CD14-positive monocyte (primary cell): ENCODE measurements at regions not wholly inside any gene's neighbourhood (a gene's known extent, or its start where the extent isn't known, plus 50 kb on each side); places are given as distances from the start of the nearest gene placed in this dataset.

Experiments used
- DNase-seq, 3 donors: peaks; one replicate each; pipeline ENCODE4 v3.0.0-alpha.2; 2011 to 2022
- H2AFZ ChIP-seq: 2 replicates; pipeline ENCODE4 v1.6.0; 2012; ENCODE audit warnings: mild to moderate bottlenecking, low read depth, low read length, inconsistent platforms; ENCODE audit not compliant: insufficient read depth, poor library complexity, severe bottlenecking
- H3K27ac ChIP-seq, 2 donors: 1 replicate in 1 of 2; 2 replicates in 1 of 2; pipeline ENCODE4 v1.5.1; 2012 to 2013; ENCODE audit warnings: low read length in 2 of 2, control low read depth in 1 of 2, inconsistent platforms in 1 of 2, low read depth in 1 of 2, mild to moderate bottlenecking in 1 of 2
- H3K27me3 ChIP-seq, 2 donors: one replicate each; pipeline versions ENCODE4 v1.6.0 to v1.6.1; 2011 to 2013; ENCODE audit warnings: low read length in 2 of 2; ENCODE audit not compliant: control insufficient read depth in 2 of 2, insufficient read depth in 2 of 2
- H3K36me3 ChIP-seq, 2 donors: replicated peaks in 1 of 2; 1 replicate in 1 of 2; 2 replicates in 1 of 2; pipeline versions ENCODE4 v1.5.1 to v1.6.1; 2012 to 2013; ENCODE audit warnings: low read length in 2 of 2, control low read depth in 1 of 2, inconsistent platforms in 1 of 2, mild to moderate bottlenecking in 1 of 2; ENCODE audit not compliant: insufficient read depth in 2 of 2, control insufficient read depth in 1 of 2
- H3K4me1 ChIP-seq, 2 donors: 1 replicate in 1 of 2; 2 replicates in 1 of 2; pipeline versions ENCODE4 v1.5.1 to v1.6.1; 2012 to 2013; ENCODE audit warnings: low read length in 2 of 2, control low read depth in 1 of 2, inconsistent platforms in 1 of 2, mild to moderate bottlenecking in 1 of 2, moderate library complexity in 1 of 2; ENCODE audit not compliant: insufficient read depth in 2 of 2, control insufficient read depth in 1 of 2
- H3K4me2 ChIP-seq: replicated peaks from 2 replicates; pipeline ENCODE3; 2012; ENCODE audit warnings: low read length, moderate library complexity, mild to moderate bottlenecking; ENCODE audit not compliant: poor library complexity, severe bottlenecking; ENCODE audit errors: extremely low read depth
- H3K4me3 ChIP-seq, 3 experiments: fragments of 200-600 bp in 1 of 3; sonication (generic) in 1 of 3; replicated peaks in 1 of 3; 1 replicate in 2 of 3; 2 replicates in 1 of 3; pipeline ENCODE4 v1.5.1; 2011 to 2013; ENCODE audit warnings: low read length in 3 of 3, mild to moderate bottlenecking in 3 of 3, control low read depth in 2 of 3, low read depth in 2 of 3, inconsistent platforms in 1 of 3, moderate library complexity in 1 of 3
- H3K79me2 ChIP-seq: 2 replicates; pipeline ENCODE4 v1.6.0; 2012; ENCODE audit warnings: mild to moderate bottlenecking, control low read depth, inconsistent platforms, low read length, moderate library complexity; ENCODE audit not compliant: insufficient read depth
- H3K9ac ChIP-seq: 2 replicates; pipeline ENCODE4 v1.6.0; 2017; ENCODE audit warnings: low read length, mild to moderate bottlenecking; ENCODE audit not compliant: insufficient read depth, poor library complexity, severe bottlenecking
- H3K9me3 ChIP-seq, 2 donors: replicated peaks in 1 of 2; 1 replicate in 1 of 2; 2 replicates in 1 of 2; pipeline versions ENCODE4 v1.5.1 to v1.6.1; 2012 to 2013; ENCODE audit warnings: low read length in 2 of 2, control low read depth in 1 of 2; ENCODE audit not compliant: control insufficient read depth in 1 of 2, insufficient read depth in 1 of 2
- H4K20me1 ChIP-seq: 2 replicates; pipeline ENCODE4 v1.6.0; 2012; ENCODE audit warnings: mild to moderate bottlenecking, low read length, control low read depth, moderate library complexity; ENCODE audit not compliant: insufficient read depth
- H3K27ac Mint-ChIP-seq, 7 donors: one replicate each; pipeline ENCODE4 v1.8.0; 2020; ENCODE audit warnings: mild to moderate bottlenecking in 7 of 7, mixed read lengths in 7 of 7, moderate library complexity in 6 of 7, inconsistent platforms in 2 of 7
- H3K27me3 Mint-ChIP-seq, 3 donors: one replicate each; pipeline ENCODE4 v1.8.0; 2021 to 2022; ENCODE audit warnings: low read depth in 3 of 3, mild to moderate bottlenecking in 3 of 3, mixed read lengths in 3 of 3, moderate library complexity in 3 of 3, inconsistent platforms in 1 of 3
- H3K36me3 Mint-ChIP-seq, 2 donors: one replicate each; pipeline ENCODE4 v1.8.0; 2020; ENCODE audit warnings: mixed read lengths in 2 of 2, inconsistent platforms in 1 of 2, mild to moderate bottlenecking in 1 of 2
- H3K4me1 Mint-ChIP-seq: one replicate; pipeline ENCODE4 v1.8.0; 2020; ENCODE audit warnings: mild to moderate bottlenecking, mixed read lengths
- H3K4me3 Mint-ChIP-seq, 2 donors: one replicate each; pipeline ENCODE4 v1.8.0; 2020; ENCODE audit warnings: mild to moderate bottlenecking in 2 of 2, mixed read lengths in 2 of 2, moderate library complexity in 1 of 2
- H3K9me3 Mint-ChIP-seq, 7 donors: one replicate each; pipeline ENCODE4 v1.8.0; 2020 to 2022; ENCODE audit warnings: mixed read lengths in 7 of 7, mild to moderate bottlenecking in 6 of 7, moderate library complexity in 6 of 7, inconsistent platforms in 2 of 7
- CTCF ChIP-seq: fragments of 200-600 bp; IDR thresholded peaks from one replicate; pipeline ENCODE4 v1.8.0; 2022; ENCODE audit warnings: antibody characterized with exemption, mild to moderate bottlenecking
- whole genome bisulfite sequencing: methylation state at CpG from one replicate; pipeline ENCODE4 v1.1.5; 2013; ENCODE audit warnings: missing lambda C conversion rate; ENCODE audit not compliant: insufficient coverage; 5-methylcytosine and 5-hydroxymethylcytosine counted together
- intact Hi-C, 2 donors: fragments of 100-400 bp; cut with micrococcal nuclease; formaldehyde crosslinking; loops; one replicate each; pipeline versions ENCODE4 v1.15.0 to v1.15.1; 2023

- intact Hi-C loops: no loop called here
These were observed 550.9 kb downstream of the ADCYAP1 start for GRCh38 chr18:1455605-1456004.

DNA sequence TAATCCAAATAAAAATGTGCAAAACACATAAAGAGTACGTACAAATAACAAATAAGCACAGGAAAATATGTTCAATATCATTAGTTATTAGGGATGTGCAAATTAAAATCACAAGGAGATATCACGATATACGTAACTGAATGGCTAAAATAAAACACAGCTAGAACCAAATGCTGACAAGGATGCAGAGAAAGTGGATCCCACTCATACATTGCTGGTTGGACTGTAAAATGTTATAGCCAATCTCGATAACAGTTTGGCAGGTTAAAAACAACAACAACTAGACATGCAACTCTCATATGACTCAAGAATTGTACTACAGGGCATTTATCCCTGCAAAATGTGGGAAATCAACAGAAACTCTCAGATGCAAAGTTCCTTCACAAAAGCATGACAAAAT is 553.9 kb downstream of the ADCYAP1 start:
- no peaks in the 10 kb centered on the region for H3K79me2 ChIP-seq
- H2AFZ ChIP-seq: no peak overlapping the region
- H3K36me3 ChIP-seq: no peaks in the 10 kb centered on the region
- H3K4me2 ChIP-seq: no peak overlapping the region
- no peaks in the 10 kb centered on the region for H4K20me1 ChIP-seq
- no peaks in the 10 kb centered on the region for H3K27me3 Mint-ChIP-seq
- DNase-seq: no peak
- peaks cover 0 to 6% (median 3%) of the 10 kb centered on the region in 7 donors for H3K9me3 Mint-ChIP-seq
- no peaks in the 10 kb centered on the region for H3K27me3 ChIP-seq
- H3K27ac ChIP-seq: no peak overlapping the region
- H3K4me3 ChIP-seq: no peak overlapping the region
- no peak for TF ChIP-seq CTCF
- H3K4me1 Mint-ChIP-seq: no peaks in the 10 kb centered on the region
- no peaks in the 10 kb centered on the region for H3K9me3 ChIP-seq
- no peak overlapping the region for H3K27ac Mint-ChIP-seq
- H3K4me3 Mint-ChIP-seq: no peak overlapping the region
- WGBS: 92% methylated on average over 2 of the region's 4 CpGs
- intact Hi-C loops: no loop called here
- no peaks in the 10 kb centered on the region for H3K4me1 ChIP-seq
- H3K9ac ChIP-seq: no peak overlapping the region
- H3K36me3 Mint-ChIP-seq: no peaks in the 10 kb centered on the region

More at GRCh38 chr18:1455605-1456004, 550.9 kb downstream of the ADCYAP1 start:
- Histone ChIP-seq H3K4me2 (no peak overlapping the region), H3K9ac (no peak overlapping the region), H3K4me1 (no peaks in the 10 kb centered on the region), H3K36me3 (no peaks in the 10 kb centered on the region), H3K79me2 (no peaks in the 10 kb centered on the region), H3K4me3 (no peak overlapping the region), H3K9me3 (peaks cover 16 to 21% of the 10 kb centered on the region in 2 donors), H2AFZ (no peak overlapping the region), H3K27me3 (no peaks in the 10 kb centered on the region), H4K20me1 (no peaks in the 10 kb centered on the region), H3K27ac (no peak overlapping the region)
- no peak for TF ChIP-seq CTCF
- H3K27me3 Mint-ChIP-seq: peaks cover 0 to 1% (median 0%) of the 10 kb centered on the region in 3 donors
- H3K9me3 Mint-ChIP-seq: peaks cover 2 to 23% (median 11%) of the 10 kb centered on the region in 7 donors
- H3K36me3 Mint-ChIP-seq: no peaks in the 10 kb centered on the region
- H3K4me1 Mint-ChIP-seq: no peaks in the 10 kb centered on the region
- no peak for DNase-seq
- no peak overlapping the region for H3K4me3 Mint-ChIP-seq
- H3K27ac Mint-ChIP-seq: no peak overlapping the region
